ENCODE measurements at regions not wholly inside any gene's neighbourhood (a gene's known extent, or its start where the extent isn't known, plus 50 kb on each side); places are given as distances from the start of the nearest gene placed in this dataset.

DNA sequence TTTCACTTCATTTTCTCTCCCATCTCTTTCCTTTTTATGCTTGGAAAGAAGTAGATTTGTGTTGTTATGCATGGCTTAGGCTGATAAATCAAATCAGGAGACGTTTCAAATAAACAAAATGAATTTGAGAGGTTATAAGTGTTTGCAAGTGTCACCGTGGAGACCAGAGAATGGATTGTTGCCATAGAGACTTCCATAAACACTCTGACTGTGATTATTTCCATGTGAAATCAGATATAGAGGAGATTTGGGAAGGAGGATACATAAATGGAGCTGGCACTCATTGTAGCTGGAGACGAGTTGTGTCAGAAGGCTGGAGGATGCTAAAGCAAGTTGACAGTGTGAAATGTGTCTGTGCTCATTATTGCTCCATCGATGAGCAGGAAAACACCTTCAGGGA lies 84.2 kb upstream of the PCSK1 start:
- TF ChIP-seq POLR2A (IDR thresholded peaks at IDR 0.05), result no peak
- TF ChIP-seq CTCF (IDR thresholded peaks at IDR 0.05), result no peak

Measured in suprapubic skin (tissue), 3 donors.